ENCODE measurements at regions not wholly inside any gene's neighbourhood (a gene's known extent, or its start where the extent isn't known, plus 50 kb on each side); places are given as distances from the start of the nearest gene placed in this dataset.

DNA sequence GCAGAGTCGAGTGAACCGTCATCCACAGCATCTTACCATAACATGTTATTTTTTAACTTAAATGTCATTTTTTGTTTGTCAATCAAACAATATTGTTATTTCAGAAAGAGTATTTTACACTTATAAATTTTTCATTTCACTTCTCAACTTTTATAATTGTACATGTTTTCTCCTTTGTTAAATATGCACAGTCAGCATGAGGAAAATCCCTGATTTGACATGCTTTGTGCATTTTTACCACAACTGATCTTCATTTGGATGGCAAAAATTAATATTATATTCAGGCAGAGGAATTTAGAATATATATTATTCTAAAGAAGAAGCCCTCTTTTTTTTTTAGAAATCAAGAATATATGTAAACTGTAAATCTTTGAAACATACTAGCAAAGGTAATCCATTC lies 958.0 kb upstream of the PCDH7 start:
- TF ChIP-seq POLR2AphosphoS5 (IDR thresholded peaks at IDR 0.05) (no peak), POLR2A (IDR thresholded peaks at IDR 0.05) (no peak)
- TF ChIP-seq, protein P1, sequence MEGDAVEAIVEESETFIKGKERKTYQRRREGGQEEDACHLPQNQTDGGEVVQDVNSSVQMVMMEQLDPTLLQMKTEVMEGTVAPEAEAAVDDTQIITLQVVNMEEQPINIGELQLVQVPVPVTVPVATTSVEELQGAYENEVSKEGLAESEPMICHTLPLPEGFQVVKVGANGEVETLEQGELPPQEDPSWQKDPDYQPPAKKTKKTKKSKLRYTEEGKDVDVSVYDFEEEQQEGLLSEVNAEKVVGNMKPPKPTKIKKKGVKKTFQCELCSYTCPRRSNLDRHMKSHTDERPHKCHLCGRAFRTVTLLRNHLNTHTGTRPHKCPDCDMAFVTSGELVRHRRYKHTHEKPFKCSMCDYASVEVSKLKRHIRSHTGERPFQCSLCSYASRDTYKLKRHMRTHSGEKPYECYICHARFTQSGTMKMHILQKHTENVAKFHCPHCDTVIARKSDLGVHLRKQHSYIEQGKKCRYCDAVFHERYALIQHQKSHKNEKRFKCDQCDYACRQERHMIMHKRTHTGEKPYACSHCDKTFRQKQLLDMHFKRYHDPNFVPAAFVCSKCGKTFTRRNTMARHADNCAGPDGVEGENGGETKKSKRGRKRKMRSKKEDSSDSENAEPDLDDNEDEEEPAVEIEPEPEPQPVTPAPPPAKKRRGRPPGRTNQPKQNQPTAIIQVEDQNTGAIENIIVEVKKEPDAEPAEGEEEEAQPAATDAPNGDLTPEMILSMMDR (IDR thresholded peaks at IDR 0.05), result no peak

Measured in suprapubic skin (tissue), 4 donors.